Hepatocyte (in vitro differentiated cells): ENCODE measurements at regions not wholly inside any gene's neighbourhood (a gene's known extent, or its start where the extent isn't known, plus 50 kb on each side); places are given as distances from the start of the nearest gene placed in this dataset.

Source experiments
- CTCF ChIP-seq: fragments of 200-600 bp; sonication (generic); IDR thresholded peaks from 2 replicates; pipeline ENCODE4 v1.5.1; 2016; ENCODE audit warnings: antibody characterized with exemption, mild to moderate bottlenecking; ENCODE audit not compliant: poor library complexity
- EZH2 ChIP-seq: fragments of 200-600 bp; sonication (generic); IDR thresholded peaks from 2 replicates; pipeline ENCODE4 v1.6.1; 2016; ENCODE audit warnings: antibody characterized with exemption, mild to moderate bottlenecking, borderline replicate concordance
- EZH2phosphoT487 ChIP-seq: fragments of 200-600 bp; sonication (generic); IDR thresholded peaks from one replicate; pipeline ENCODE4 v1.6.1; 2018; ENCODE audit warnings: antibody characterized with exemption, mild to moderate bottlenecking, low read depth, moderate library complexity; ENCODE audit not compliant: unreplicated experiment, severe bottlenecking

GRCh38 chr11:60633645-60634044, 65.8 kb upstream of the MS4A8 start:
- no peak for TF ChIP-seq EZH2phosphoT487
- TF ChIP-seq CTCF, result no peak
- no peak for TF ChIP-seq EZH2
